NCI-H446 treated with DMSO at 0.1 percent for 48 hours (cell line): ENCODE measurements at regions not wholly inside any gene's neighbourhood (a gene's known extent, or its start where the extent isn't known, plus 50 kb on each side); places are given as distances from the start of the nearest gene placed in this dataset.

Experiments used
- DNase-seq: peaks from one replicate; lab custom pipeline; 2025; lab: John Stamatoyannopoulos, UW

DNA sequence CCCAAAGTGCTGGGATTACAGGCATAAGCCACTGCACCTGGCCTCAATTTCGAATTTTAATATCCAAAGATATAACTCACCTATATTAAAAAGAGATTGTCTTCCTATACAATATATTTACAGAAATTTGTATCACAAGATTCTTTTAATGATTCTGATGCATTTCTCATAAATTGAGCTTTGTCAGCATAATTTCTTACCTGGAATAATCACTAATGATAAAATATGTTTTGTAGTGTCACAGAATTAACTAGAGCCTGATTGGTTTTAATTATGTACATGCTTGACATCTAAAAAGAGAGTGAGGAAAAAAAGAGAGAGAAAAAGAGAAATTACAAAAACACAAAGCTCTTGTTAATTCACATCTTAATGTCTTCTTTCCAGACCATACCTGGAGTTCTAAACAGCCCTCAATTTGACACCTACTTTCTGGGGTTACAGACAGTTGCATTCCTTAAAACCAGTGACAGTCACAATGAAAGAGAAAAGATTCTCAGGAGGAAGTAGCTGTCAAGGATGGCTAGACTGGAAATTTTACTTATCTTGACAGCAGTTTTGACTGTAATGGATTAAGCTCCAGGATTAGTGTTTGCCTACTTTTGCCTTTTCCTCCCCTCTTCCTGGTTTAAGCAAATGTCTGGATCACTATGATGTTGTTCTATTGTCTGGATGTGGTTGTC lies 214.4 kb downstream of the SPRY2 start:
- no peak for DNase-seq

DNA sequence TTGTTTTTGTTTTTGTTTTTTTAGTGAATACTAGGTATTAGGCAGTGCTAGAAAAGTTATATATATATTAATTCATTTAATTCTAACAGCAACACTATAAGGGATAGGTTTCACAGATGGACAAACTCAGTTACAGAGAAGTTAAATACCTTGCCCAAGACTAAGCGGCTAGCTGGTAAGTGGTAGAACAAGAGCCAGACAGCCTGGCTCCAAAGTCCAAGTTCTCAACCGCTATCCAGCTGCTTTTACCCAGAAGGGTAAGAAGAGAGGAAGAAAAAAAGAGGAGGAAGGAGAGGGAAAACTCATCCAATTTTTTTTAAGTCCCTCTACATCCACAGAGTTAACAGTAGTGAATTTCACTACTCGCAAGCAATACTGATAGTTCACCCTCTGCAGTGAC lies 217.0 kb downstream of the SPRY2 start:
- DNase-seq: no peak

DNA sequence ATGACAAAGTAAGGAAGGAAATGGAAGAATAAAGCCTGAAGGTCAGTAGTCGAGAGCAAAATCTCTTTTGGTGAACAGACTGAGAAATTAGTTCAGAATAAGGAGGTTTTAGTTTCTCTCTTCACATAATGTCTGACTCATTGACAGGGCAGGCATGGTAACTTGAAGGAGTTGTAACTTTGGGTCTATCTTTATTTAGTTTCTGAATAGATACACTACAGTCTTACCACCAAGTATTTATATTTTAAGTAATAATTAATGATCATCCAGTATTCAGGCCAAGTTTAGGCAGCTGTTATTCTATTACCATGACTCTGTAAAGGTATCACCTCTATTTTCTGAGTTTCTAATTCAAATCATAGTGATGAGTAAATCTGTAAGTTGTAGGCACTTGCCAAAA lies 219.9 kb downstream of the SPRY2 start:
- DNase-seq: no peak

DNA sequence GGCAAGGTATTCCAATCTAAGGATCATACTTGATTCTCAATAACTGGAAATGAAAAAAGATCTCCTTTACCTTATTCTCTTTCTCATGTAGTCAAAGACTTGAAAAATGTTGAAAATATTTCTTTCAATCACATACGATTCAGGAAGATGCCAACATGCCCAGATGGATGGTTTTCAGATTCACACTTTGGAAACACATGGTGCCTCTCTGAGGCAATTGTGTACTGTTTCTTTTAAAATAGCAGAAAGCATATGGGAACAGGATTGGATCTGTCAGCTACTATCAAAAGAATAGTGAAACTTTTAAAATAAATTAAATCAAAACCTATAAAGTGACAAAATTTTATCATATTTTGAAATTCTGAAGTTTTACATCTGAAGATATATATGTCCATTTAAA lies 222.4 kb downstream of the SPRY2 start:
- DNase-seq: no peak

DNA sequence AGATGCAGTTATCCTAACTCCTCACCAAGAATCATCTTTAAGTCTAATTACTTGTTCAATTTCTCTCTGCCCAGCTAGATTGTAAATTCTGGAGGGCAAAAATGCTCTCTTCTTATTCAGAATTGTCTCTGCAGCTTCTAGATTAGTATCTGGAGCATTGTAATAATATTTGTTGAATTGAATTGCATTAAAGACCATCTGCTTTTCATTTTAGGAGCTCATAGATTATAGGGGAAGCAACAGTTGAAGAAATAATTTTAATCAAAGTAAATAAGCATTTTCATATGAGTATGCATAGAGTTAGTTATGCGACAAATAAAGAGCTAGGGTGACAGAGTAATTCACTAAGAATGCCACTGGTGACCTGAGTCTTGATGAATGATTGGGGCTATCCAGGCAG lies 222.8 kb downstream of the SPRY2 start:
- no peak for DNase-seq

DNA sequence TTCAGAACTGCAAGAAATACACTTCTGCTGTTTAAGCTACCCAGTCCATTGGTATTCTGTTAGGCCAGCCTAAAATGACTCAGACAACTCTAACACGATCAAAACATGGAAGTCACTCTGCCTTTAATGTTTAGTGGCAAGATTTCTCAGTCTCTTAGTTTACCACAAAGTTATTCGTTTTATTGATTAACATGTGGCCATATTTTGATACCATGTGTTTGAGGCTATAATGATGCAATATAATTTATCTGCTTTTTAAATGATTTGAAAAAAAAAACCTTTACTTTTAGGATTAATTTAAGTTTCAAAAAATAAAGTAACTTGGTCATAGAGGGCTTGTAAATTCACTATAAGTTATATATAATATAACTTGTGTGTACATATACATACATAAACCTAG lies 223.4 kb downstream of the SPRY2 start:
- DNase-seq: no peak

DNA sequence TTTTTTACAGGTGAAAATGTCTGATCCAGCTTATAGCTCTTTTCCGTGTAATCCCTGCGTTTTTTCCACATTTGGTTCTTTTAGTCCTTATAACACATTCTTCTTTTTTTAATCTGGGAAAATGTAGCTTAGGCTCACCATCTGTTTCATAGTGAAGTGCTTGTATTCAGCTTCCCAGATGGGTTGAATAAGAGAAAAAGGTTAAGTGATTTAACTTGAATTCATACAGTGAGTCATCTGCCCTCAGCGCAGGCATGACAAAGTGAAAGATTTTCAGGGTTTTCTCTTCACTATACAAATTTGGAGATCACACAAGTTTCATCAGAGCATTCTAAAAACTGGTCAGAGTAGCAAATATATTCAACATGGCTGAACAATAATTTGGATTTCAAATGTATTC lies 224.8 kb downstream of the SPRY2 start:
- DNase-seq: no peak

DNA sequence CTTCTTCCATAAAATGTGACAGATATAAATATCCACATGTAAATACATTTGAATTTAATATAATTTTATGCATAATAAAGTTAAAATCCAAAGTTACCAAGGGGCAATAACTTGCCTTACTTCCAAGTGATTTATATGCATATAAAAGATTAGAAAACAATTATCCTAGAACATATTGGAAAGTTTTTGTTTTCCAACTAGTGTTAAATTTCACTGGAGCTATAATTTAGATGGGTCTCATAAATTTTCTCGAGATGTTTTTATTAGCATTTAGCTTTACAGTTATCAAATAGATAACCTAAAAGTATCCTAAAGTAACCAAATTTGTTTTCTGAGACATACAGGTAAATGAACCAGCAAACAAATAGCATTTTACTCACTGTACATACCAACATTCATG lies 225.3 kb downstream of the SPRY2 start:
- DNase-seq: no peak

DNA sequence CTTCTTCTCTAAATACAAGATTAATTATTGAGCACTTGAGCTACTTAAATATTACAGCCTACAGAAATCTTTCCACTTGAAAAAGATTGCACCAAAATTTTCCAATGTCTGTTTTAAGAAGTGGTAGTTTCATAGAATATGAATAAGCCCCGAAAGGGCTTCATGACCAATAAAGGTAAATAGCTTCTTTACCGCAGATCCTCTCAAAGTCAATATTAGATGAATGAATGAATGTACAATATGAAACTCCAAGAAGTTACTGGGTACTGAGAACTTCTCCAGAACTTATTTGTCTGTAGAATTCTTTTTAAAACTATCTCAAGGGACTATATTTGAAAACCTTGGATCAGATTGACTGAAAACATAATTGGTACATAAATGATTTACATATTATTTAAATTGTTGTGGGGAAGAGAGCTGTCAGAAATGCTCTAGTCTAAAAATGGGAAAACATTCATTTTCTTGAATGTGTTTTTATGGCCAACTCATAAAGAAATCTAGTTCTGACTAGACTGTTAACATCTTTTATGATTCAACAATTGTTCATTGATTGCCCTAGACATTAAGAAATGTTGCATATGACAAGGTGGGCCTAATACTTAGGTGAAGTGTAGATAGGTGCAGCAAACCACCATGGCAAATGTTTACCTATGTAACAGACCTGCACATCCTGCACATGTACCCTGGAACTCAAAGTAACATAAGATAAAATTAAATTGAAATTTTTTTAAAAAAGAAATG lies 227.0 kb downstream of the SPRY2 start:
- DNase-seq: no peak

DNA sequence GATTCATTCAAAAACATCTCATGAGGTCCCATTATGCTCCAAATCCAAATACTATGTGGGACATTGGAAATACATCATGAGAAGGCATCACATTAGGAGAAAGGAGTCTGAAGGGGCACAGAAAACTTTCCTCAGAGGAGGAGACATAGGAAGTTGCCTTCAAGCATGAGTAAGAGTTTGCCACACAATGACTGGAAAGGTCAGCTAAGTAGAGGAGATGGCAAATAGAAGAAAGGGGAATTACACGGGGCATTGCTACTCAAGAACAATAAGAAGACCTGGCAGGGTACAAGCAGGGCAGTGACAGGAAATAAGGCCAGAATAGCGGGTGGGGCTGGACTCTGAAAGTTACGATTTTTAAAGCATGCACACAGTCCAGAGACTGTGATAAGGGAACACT lies 231.6 kb downstream of the SPRY2 start:
- no peak for DNase-seq

DNA sequence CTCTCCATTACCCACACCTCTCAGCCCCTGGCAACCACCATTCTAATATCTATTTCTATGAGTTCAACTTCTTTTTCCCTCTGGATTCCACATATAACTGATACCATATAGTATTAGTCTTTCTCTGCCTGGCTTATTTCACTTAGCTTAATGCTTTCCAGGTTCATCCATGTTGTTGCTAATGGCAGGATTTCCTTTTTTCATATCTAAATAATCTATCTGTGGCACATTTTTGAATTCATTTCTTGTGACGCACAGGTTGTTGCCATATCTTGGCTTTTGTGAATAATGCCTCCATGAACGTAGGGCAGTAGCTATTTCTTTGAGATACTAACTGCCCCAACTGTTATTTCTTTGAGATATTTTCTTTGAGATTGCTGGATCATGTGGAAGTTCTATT lies 235.6 kb downstream of the SPRY2 start:
- DNase-seq: no peak

DNA sequence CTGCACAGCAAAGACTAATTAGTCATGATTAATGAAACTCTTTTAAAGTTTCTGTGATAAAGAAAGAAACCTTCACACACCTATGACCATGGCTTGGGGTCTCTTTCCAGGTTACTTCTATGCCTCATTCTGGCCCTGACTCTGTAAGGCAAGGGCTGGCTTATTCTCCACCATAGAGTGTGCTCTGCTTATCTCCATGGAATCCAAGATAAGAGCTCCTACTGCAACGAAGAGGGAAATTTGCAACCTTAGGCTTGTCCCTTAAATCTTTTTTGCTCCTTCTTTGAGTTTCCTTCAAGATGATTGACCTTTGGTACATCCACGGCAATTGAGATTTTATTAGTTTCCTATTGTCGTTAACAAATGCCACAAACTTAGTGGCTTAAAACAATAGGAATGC lies 239.9 kb downstream of the SPRY2 start:
- no peak for DNase-seq

DNA sequence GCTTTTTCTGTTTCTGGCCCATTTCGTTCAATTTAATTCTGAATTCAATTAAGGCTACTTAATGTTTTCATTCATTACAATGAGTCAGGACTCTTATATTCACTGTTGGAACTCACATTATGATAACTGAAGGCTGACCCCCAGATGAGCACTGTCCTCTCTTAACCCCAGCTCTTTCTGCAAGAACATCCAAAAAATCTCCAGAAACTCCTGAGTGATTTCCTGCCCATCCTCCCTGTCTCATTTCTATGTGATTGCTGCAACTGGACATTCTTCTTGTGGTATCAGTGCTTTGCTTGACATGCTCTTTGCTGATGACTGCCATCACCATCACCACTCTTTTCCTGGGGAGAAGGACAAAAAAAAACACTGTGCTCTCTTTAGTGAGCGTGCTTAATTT lies 240.3 kb downstream of the SPRY2 start:
- no peak for DNase-seq

DNA sequence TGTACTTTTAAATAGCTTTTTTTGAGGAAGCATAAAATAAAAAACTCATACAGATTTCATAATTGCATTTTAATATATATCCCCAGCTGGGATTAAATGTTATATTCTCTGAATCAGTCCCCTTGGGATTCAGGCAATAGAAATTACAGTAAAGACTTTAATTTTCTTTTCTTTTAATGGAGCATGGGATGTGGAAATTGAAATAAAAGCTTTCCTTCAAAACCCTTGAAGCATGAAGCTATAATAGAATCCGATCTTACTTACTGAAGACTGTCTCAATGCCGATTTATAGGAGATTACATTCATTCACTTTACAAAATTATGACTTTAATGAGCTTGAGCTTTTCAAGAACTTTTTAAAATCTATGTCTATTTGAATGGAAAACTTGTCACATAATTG lies 243.4 kb downstream of the SPRY2 start:
- no peak for DNase-seq

DNA sequence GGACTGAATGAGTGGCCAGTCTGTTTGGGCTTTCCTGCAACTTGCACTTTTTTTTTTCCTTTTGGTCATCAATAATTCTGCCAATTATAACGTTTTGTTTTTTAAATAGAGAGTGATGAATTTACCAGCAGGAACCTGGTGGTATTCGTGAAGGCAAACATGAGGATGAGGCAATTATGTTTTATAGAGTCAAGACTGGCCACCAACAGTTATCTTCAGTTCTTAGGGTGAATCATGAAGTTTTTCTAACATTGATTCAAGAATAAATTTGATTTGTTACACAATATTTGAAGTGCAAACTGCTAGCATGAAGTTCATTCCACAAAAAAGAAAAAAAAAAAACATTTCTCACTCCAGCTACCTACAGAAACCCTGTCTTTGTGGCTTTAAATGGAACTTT lies 244.5 kb downstream of the SPRY2 start:
- no peak for DNase-seq

DNA sequence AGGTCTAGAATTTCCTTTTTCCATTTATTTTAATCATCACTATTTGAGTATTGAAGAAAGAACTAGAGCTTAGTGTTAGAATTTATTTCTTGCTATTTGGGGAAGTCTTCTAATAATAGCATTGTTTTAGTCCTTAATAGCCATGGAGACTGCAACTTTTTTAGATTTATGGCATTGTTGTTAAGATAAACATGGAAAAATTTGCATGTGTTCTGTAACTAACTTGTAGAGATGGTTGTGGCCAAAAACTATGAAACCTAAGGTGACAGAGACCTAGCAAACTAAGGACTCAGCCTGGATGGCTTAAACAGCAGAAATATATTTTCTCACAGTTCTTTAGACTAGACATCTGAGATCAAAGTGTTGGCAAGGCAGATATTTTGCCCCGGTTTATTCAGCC lies 246.4 kb downstream of the SPRY2 start:
- DNase-seq: no peak

DNA sequence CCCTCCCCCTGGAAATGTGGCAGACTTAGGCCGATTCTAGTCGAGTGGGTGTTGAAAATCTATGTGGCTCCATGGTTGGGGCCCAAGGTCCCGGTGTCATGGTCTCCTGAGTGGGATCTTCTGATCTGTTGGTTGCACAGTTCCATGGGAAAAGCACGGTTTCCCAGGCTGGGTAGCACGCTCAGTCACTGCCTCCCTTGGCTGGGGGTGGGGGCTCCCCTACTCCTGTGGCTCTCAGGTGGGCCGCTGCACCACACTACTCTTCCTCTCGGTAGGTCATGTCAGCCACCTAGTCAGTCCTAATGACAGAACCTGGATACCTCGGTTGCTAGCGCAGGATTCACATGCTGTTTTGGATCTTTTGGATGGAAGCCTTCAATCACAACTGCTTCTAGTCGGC lies 247.0 kb downstream of the SPRY2 start:
- DNase-seq: no peak

DNA sequence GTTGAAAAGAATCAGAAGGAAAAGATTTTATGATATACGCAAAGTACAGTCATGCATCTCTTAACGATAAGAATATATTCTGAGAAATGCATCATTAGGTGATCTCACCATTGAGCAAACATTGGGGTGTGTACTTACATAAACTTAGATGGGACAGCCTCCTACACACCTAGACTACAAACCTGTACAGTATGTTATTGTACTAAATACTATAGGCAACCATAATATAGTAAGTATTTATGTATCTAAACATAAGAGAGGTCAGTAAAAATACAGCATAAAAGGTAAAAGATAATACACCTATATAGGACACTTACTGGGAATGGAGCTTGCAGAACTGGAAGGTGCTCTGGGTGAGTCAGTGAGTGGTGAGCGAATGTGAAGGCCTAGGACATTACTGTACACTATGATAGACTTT lies 254.6 kb downstream of the SPRY2 start:
- no peak for DNase-seq

DNA sequence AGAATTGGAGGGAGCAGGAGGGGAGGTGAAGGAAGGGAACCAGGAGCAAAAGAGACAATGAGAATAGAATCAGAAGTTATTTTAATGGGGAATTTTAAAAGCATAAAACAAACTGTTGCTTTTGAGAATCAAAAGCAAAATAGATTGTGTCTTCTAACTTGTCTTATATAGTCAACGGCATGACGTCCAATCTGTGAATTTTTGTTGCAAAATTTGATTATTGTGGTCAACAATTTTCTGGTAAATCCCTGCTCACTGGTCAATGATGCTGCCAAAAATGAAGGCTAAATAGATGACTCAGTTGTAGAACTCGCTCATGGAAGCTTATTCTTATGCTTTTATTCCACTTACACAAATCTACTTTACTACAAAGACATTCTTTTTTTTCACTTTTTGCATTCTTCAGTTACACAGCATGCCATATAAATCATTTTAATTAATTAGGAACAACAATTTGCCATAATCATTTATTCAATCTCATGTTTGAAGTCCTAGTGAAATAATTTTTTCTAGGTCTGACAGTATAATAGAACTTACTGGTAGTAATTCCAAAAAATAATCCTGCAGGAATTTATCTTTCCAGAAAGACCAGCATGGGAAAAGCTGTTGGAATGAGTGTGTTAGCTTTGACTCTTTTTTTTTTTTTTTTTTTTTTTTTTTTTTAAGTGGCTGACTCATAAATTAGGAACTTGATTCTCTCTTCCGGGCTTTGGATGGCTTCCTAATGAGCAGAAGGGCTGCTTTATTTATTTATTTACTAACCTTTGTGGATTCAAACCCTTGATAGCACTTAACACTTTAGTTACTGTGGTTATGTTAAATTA lies 256.9 kb downstream of the SPRY2 start:
- DNase-seq: peak; percentile 20

DNA sequence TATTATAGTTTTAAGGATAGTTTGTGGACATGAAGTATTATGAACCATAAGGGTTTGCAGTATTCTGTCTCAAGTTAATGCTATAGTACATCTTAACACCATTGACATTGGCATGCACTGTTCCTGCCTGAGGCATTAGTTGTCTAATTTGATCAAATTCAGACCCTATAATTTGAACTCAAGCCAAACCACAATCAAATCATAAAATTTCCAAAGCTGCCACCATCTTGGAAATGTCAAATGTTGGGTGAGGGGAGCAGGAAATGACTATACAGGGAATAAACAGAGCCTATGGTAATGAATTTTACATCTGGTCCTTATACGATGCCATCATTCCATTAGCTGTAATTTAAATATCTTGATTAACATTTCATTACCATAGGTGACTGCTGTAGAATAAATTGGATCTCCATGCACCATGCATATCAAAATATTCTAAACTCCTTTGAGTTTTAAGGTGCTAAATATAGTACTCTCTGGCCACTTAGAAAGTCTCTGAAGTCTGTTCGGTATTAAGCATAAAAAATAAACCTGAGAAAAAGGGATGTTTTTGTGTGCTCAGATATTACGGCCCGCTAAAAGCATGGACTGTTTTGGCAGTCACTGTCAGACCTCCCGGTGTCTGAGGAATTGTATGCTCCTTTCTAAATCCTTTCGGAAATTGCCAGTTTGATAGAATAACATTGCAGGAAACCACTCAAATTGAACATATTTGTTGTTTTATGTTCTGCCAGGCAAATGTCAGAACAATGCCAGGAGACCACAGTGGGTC lies 257.7 kb downstream of the SPRY2 start:
- DNase-seq: peak; percentile 0

DNA sequence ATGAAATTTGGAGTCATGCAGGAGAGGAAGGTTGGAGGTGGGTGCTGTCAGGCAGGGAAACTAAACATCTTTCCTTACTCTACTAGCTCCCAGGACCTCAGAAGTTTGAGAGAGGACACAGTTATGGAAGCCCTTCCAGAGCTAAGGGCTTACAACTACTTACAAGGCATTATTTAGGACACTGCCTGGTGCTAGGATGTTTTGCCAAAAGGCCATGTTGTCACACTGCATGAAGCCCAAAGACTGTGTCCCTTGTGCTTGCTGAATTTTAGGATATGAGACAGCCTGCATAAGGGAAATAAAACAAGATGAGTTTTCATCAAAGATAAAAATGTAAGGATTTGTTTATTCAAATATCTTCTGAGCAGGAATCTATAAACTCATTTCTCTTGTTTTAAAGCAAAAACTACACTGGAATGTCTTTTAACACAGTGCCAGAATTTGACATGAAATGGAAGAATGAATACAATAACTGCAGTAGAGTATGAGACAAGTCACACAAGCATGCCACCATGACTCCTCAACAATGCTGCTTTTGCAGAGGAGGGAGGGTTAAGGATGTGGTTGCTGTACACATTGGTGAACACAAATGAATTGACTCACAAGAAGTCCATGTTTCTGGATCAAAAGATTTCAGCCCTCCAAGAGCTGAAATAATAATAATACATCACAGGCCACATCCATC lies 258.4 kb downstream of the SPRY2 start:
- DNase-seq: no peak

DNA sequence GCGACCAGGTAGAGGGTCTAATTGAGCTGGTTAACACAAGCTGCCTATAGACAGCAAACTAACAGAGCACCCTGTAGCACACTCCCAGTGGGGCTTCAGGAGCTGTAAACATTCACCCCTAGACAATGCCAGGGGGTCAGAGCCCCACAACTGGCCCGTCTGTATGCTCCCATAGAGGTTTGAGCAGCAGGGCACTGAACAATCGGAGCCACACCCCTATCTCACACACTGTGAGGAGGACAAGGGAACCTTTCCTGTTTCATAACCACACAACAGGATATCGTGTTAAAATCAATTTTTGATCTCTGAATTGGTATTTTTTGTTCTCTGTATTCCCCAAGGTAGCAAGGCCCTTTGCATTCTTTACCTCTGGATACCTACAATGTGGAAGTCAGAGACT lies 266.1 kb downstream of the SPRY2 start:
- no peak for DNase-seq
